Keratinocyte (primary cell): ENCODE measurements at regions not wholly inside any gene's neighbourhood (a gene's known extent, or its start where the extent isn't known, plus 50 kb on each side); places are given as distances from the start of the nearest gene placed in this dataset.

Source experiments
- CTCF ChIP-seq, 3 experiments: IDR thresholded peaks in 1 of 3; conservative IDR thresholded peaks in 1 of 3; optimal IDR thresholded peaks in 1 of 3; 2 replicates in 2 of 3; 3 replicates in 1 of 3; pipeline versions ENCODE3 to v1.5.1; 2011; ENCODE audit warnings: low read length in 3 of 3, mild to moderate bottlenecking in 3 of 3, moderate library complexity in 2 of 3, control low read depth in 1 of 3, inconsistent platforms in 1 of 3; ENCODE audit not compliant: insufficient read depth in 2 of 3; ENCODE audit errors: extremely low read depth in 1 of 3
- EZH2 ChIP-seq: IDR thresholded peaks from one replicate; pipeline ENCODE4 v1.6.1; 2012; ENCODE audit warnings: inconsistent platforms, mild to moderate bottlenecking, low read length, moderate library complexity

GRCh38 chr9:2477755-2478154, 143.8 kb upstream of the VLDLR start:
- TF ChIP-seq CTCF (optimal IDR thresholded peaks at IDR 0.05 in 1 of 3, IDR thresholded peaks at IDR 0.05 in 1 of 3, conservative IDR thresholded peaks at IDR 0.05 in 1 of 3; ENCODE audit: extremely low read depth in 1 of 3, insufficient read depth in 2 of 3, low read length in 3 of 3) (no peak), EZH2 (no peak)
